Hippocampal formation (tissue), 2 donors: ENCODE measurements at regions not wholly inside any gene's neighbourhood (a gene's known extent, or its start where the extent isn't known, plus 50 kb on each side); places are given as distances from the start of the nearest gene placed in this dataset.

Experiments
- DNase-seq, 2 donors: peaks; one replicate each; lab custom pipeline; 2025; lab: John Stamatoyannopoulos, UW

DNA sequence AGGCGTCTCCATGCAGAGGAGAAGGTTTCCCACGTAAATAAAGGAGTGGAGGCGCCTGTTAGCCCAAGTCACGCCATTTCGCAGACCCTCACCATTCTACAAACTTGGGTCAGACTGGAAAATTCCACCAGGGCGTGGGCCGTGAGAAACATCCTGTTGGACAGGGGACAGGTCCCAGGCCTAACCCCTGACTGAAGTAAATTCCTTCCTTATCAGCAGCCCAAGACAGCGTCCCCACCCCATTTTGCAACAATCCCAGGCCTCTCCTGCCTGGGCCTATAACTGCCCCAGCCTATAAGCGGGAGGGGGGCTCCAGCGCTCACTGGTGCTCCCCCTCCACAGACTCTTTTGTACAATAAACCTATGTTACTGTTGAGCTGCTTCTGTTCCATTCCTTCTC lies 57.3 kb upstream of the CBLN2 start:
- DNase-seq: no peak
